ENCODE measurements at regions not wholly inside any gene's neighbourhood (a gene's known extent, or its start where the extent isn't known, plus 50 kb on each side); places are given as distances from the start of the nearest gene placed in this dataset.

DNA sequence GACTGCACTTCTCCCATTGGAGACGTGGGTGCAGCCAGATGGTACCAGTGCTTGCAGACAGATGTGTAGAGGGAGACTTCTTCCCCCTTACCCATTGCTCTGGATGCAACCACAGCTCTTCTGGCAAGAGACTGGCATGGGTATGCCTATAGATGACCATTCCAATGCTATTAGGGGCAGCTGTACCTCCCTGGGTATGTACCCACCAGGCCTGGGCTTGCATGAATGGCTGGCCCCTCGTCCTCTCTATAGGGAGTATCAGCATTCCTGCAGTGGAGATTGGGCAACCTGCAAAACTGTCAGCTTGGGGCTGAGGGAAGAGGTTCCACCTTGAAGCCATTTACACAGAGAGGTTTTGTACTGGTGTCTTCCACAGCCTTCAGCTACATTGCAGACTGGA lies 57.6 kb upstream of the FXR1 start:
- no peaks in the 10 kb centered on the region for H3K27me3 ChIP-seq (ENCODE audit: control insufficient read depth in 3 of 3, insufficient read depth in 3 of 3, low read length in 3 of 3)
- 38 to 50% (median 45%) methylated on average over 2 of the region's 2 CpGs for WGBS, 3 donors
- H3K4me1 ChIP-seq (ENCODE audit: control insufficient read depth in 3 of 3, insufficient read depth in 2 of 3, low read depth in 1 of 3, low read length in 2 of 3), result no peaks in the 10 kb centered on the region
- no peak overlapping the region for H3K4me3 ChIP-seq (ENCODE audit: low read depth in 1 of 3, low read length in 3 of 3)
- FAIRE-seq, result no peak
- H3K36me3 ChIP-seq (ENCODE audit: control insufficient read depth in 3 of 3, insufficient read depth in 2 of 3, low read depth in 1 of 3, low read length in 3 of 3), result no peaks in the 10 kb centered on the region
- DNase-seq, result no peak
- no peak overlapping the region for H3K27ac ChIP-seq (ENCODE audit: low read depth in 1 of 3, low read length in 2 of 3)
- no peaks in the 10 kb centered on the region for H3K9me3 ChIP-seq (ENCODE audit: control insufficient read depth in 2 of 2, insufficient read depth in 1 of 2, low read depth in 1 of 2, low read length in 1 of 2)

DNA sequence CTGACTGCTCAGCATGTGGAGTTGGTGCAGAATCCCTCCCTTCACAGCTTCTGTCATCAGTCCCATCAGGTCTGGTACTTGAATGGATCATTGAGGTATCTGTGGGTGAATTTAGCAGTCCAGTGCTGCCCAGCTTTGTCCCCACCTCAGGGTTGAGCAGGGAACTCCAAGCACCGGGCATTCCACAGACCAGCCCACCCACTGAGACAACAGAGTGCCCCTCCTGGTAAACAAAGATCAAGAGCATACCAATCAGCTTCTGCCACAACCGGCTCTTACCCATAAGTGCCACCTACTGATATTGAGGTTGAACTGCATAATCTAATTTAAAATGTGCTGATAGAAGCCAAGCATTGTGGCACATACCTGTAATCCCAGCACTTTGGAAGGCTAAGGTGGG lies 57.1 kb upstream of the FXR1 start:
- DNase-seq, result no peak
- no peak for FAIRE-seq
- WGBS, 3 donors, result 2 to 9% (median 4%) methylated on average over 2 of the region's 2 CpGs
- Histone ChIP-seq H3K4me1 (ENCODE audit: control insufficient read depth in 3 of 3, insufficient read depth in 2 of 3, low read depth in 1 of 3, low read length in 2 of 3) (no peaks in the 10 kb centered on the region), H3K4me3 (ENCODE audit: low read depth in 1 of 3, low read length in 3 of 3) (no peak overlapping the region), H3K27ac (ENCODE audit: low read depth in 1 of 3, low read length in 2 of 3) (no peak overlapping the region), H3K9me3 (ENCODE audit: control insufficient read depth in 2 of 2, insufficient read depth in 1 of 2, low read depth in 1 of 2, low read length in 1 of 2) (no peaks in the 10 kb centered on the region), H3K27me3 (ENCODE audit: control insufficient read depth in 3 of 3, insufficient read depth in 3 of 3, low read length in 3 of 3) (no peaks in the 10 kb centered on the region), H3K36me3 (ENCODE audit: control insufficient read depth in 3 of 3, insufficient read depth in 2 of 3, low read depth in 1 of 3, low read length in 3 of 3) (no peaks in the 10 kb centered on the region)

DNA sequence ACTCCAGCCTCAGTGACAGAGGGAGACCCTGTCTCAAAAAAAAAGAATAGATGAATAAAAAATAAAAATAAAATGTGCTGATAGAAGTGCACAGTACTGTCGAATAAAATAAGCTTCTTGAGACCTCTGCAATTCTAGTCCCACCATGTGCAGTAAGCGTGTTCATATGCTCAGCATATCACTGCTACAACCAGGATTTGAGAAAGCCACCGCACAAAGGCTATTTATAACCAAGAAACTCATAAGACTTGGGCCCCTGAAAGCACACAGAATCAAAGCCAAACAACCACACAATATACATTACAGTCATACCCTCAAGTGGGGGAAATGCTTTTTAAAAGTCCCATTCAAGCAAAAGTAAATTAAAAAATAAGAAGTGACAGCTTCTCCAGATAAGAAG lies 56.5 kb upstream of the FXR1 start:
- Histone ChIP-seq H3K4me1 (ENCODE audit: control insufficient read depth in 3 of 3, insufficient read depth in 2 of 3, low read depth in 1 of 3, low read length in 2 of 3) (no peaks in the 10 kb centered on the region), H3K36me3 (ENCODE audit: control insufficient read depth in 3 of 3, insufficient read depth in 2 of 3, low read depth in 1 of 3, low read length in 3 of 3) (no peaks in the 10 kb centered on the region), H3K27me3 (ENCODE audit: control insufficient read depth in 3 of 3, insufficient read depth in 3 of 3, low read length in 3 of 3) (no peaks in the 10 kb centered on the region), H3K4me3 (ENCODE audit: low read depth in 1 of 3, low read length in 3 of 3) (no peak overlapping the region), H3K27ac (ENCODE audit: low read depth in 1 of 3, low read length in 2 of 3) (no peak overlapping the region), H3K9me3 (ENCODE audit: control insufficient read depth in 2 of 2, insufficient read depth in 1 of 2, low read depth in 1 of 2, low read length in 1 of 2) (no peaks in the 10 kb centered on the region)
- 69 to 89% (median 83%) methylated on average over 3 of the region's 3 CpGs for WGBS, 3 donors
- DNase-seq, result no peak
- no peak for FAIRE-seq

DNA sequence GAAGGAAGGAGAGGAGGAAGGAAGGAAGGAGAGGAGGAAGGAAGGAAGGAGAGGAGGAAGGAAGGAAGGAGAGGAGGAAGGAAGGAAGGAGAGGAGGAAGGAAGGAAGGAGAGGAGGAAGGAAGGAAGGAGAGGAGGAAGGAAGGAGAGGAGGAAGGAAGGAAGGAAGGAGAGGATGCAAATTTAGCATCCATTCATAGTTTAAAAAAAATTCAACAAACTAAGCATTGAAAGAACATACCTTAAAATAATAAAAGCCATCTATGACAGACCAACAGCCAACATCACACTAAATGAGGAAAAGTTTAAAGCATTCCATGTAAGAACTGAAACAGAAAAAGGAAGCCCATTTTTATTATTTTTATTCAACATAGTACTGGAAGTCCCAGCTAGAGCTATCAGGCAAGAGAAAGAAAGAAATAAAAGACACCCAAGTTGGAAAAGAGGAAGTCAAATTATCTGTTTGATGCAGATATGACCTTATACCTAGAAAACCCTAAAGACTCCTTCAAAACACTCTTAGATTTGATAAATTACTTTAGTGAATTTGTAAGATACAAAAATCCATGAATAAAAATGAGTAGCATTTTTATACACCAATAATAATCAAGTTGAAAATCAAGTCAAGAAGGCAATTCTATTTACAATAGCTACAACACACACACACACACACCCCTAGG lies 52.2 kb upstream of the FXR1 start:
- Histone ChIP-seq H3K4me3 (ENCODE audit: low read depth in 1 of 3, low read length in 3 of 3) (no peak overlapping the region), H3K4me1 (ENCODE audit: control insufficient read depth in 3 of 3, insufficient read depth in 2 of 3, low read depth in 1 of 3, low read length in 2 of 3) (no peaks in the 10 kb centered on the region), H3K27ac (ENCODE audit: low read depth in 1 of 3, low read length in 2 of 3) (no peak overlapping the region), H3K36me3 (ENCODE audit: control insufficient read depth in 3 of 3, insufficient read depth in 2 of 3, low read depth in 1 of 3, low read length in 3 of 3) (no peaks in the 10 kb centered on the region), H3K9me3 (ENCODE audit: control insufficient read depth in 2 of 2, insufficient read depth in 1 of 2, low read depth in 1 of 2, low read length in 1 of 2) (no peaks in the 10 kb centered on the region), H3K27me3 (ENCODE audit: control insufficient read depth in 3 of 3, insufficient read depth in 3 of 3, low read length in 3 of 3) (no peaks in the 10 kb centered on the region)
- FAIRE-seq (no peak), DNase-seq (no peak)

Measured in small intestine (tissue), 7 donors.